ENCODE measurements at regions not wholly inside any gene's neighbourhood (a gene's known extent, or its start where the extent isn't known, plus 50 kb on each side); places are given as distances from the start of the nearest gene placed in this dataset.

- Histone ChIP-seq H3K4me1 (ENCODE audit: low read depth) (no peaks in the 10 kb centered on the region), H3K4me3 (no peak overlapping the region), H3K36me3 (ENCODE audit: low read depth) (no peaks in the 10 kb centered on the region), H3K9me3 (peaks cover 3% of the 10 kb centered on the region)
- DNase-seq (no peak), ATAC-seq (no peak)
- TF ChIP-seq, protein P1, sequence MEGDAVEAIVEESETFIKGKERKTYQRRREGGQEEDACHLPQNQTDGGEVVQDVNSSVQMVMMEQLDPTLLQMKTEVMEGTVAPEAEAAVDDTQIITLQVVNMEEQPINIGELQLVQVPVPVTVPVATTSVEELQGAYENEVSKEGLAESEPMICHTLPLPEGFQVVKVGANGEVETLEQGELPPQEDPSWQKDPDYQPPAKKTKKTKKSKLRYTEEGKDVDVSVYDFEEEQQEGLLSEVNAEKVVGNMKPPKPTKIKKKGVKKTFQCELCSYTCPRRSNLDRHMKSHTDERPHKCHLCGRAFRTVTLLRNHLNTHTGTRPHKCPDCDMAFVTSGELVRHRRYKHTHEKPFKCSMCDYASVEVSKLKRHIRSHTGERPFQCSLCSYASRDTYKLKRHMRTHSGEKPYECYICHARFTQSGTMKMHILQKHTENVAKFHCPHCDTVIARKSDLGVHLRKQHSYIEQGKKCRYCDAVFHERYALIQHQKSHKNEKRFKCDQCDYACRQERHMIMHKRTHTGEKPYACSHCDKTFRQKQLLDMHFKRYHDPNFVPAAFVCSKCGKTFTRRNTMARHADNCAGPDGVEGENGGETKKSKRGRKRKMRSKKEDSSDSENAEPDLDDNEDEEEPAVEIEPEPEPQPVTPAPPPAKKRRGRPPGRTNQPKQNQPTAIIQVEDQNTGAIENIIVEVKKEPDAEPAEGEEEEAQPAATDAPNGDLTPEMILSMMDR (IDR thresholded peaks at IDR 0.05), result no peak
- intact Hi-C loops (cut with DNase I, micrococcal nuclease), result no loop called here
These were observed 121.3 kb upstream of the HNMT start for GRCh38 chr2:137842952-137843351.

DNA sequence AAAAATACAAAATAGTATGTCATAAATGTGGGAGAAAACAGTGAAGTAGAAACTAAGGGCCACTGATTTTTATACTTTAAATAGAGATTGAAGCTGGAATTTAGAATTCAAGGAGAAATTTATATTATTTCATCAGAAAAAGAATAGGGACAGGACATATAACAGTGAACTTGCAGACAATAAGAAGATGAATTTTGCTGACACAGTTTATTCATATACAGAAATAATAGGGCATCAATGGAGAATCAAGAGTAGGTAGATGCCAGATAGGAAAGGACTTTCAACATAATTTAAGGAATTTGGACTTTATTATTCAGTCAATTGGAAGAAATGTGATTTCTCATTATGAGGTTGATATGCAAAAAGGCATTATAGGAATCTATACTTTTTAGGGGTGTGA, 118.9 kb upstream of the HNMT start:
- no peaks in the 10 kb centered on the region for H3K4me1 ChIP-seq (ENCODE audit: low read depth)
- ATAC-seq, result no peak
- H3K4me3 ChIP-seq, result no peak overlapping the region
- peaks cover 3% of the 10 kb centered on the region for H3K9me3 ChIP-seq
- intact Hi-C loops (cut with DNase I, micrococcal nuclease), result no loop called here
- no peak for DNase-seq
- TF ChIP-seq, protein P1 (IDR thresholded peaks at IDR 0.05), result no peak
- no peaks in the 10 kb centered on the region for H3K36me3 ChIP-seq (ENCODE audit: low read depth)

DNA sequence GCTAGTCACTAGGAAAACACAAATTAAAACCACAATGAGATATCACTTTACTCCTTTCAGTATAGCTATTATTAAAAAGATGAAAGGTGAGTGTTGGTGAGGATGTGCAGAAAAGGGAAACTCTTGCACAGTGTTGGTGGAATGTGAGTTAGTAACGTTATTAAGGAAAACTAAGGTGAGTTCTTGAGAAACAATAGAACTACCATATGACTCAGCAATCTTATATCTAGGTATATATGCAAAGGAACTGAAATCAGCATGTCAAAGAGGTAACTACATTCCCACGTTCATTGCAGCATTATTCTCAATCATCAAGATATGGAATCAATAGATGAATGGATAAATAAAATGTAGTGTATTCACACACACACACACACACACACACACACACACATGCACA, 117.3 kb upstream of the HNMT start:
- TF ChIP-seq, protein P1 (IDR thresholded peaks at IDR 0.05), result no peak
- intact Hi-C loops (cut with DNase I, micrococcal nuclease), result no loop called here
- Histone ChIP-seq H3K36me3 (ENCODE audit: low read depth) (no peaks in the 10 kb centered on the region), H3K9me3 (peaks cover 3% of the 10 kb centered on the region), H3K4me3 (no peak overlapping the region), H3K4me1 (ENCODE audit: low read depth) (no peaks in the 10 kb centered on the region)
- ATAC-seq (no peak), DNase-seq (no peak)

DNA sequence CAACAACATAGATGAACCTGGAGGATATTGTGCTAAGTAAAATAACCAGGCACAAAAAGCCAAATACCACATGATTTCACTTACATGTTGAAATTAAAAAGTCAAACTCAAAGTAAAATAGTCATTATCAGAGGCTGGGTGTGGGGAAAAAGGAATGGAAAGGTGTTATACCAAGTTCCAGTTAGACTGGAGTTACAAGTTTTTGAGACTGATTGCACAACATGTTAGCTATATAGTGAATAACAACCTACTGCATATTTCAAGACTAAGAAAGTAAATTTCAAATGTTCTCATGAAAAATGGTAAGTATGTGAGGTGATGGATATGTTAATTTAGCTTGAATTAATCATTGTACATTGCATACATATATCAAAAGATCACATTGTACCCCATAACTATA, 116.8 kb upstream of the HNMT start:
- TF ChIP-seq, protein P1 (IDR thresholded peaks at IDR 0.05), result no peak
- Histone ChIP-seq H3K36me3 (ENCODE audit: low read depth) (no peaks in the 10 kb centered on the region), H3K4me1 (ENCODE audit: low read depth) (no peaks in the 10 kb centered on the region), H3K9me3 (peaks cover 3% of the 10 kb centered on the region), H3K4me3 (no peak overlapping the region)
- ATAC-seq (no peak), DNase-seq (no peak)
- intact Hi-C loops (cut with DNase I, micrococcal nuclease), result no loop called here

GRCh38 chr2:137857881-137858280, 106.4 kb upstream of the HNMT start:
- TF ChIP-seq, protein P1 (IDR thresholded peaks at IDR 0.05), result no peak
- ATAC-seq (no peak), DNase-seq (no peak)
- no peaks in the 10 kb centered on the region for H3K4me1 ChIP-seq (ENCODE audit: low read depth)
- H3K36me3 ChIP-seq (ENCODE audit: low read depth), result no peaks in the 10 kb centered on the region
- intact Hi-C loops (cut with DNase I, micrococcal nuclease), result no loop called here
- no peak overlapping the region for H3K4me3 ChIP-seq
- H3K9me3 ChIP-seq, result no peaks in the 10 kb centered on the region

- no peaks in the 10 kb centered on the region for H3K9me3 ChIP-seq
- H3K36me3 ChIP-seq (ENCODE audit: low read depth), result no peaks in the 10 kb centered on the region
- TF ChIP-seq, protein P1 (IDR thresholded peaks at IDR 0.05), result no peak
- no peaks in the 10 kb centered on the region for H3K4me1 ChIP-seq (ENCODE audit: low read depth)
- intact Hi-C loops (cut with DNase I, micrococcal nuclease), result no loop called here
- ATAC-seq, result no peak
- no peak for DNase-seq
- no peak overlapping the region for H3K4me3 ChIP-seq
These were observed 101.6 kb upstream of the HNMT start for GRCh38 chr2:137862651-137863050.

Data from mucosa of descending colon (tissue), 3 donors.